Mesenchymal stem cell (in vitro differentiated cells and primary cell): ENCODE measurements at regions not wholly inside any gene's neighbourhood (a gene's known extent, or its start where the extent isn't known, plus 50 kb on each side); places are given as distances from the start of the nearest gene placed in this dataset.

Source experiments
- DNase-seq: peaks from one replicate; pipeline ENCODE4 v3.0.0-alpha.2; 2013
- H2AFZ ChIP-seq: one replicate; pipeline ENCODE4 v1.6.1; 2013; ENCODE audit warnings: low read depth, mild to moderate bottlenecking, control low read depth, inconsistent platforms, low read length, moderate library complexity
- H2AK5ac ChIP-seq: 2 replicates; pipeline ENCODE4 v1.6.1; 2013; ENCODE audit warnings: low read length, moderate library complexity, mild to moderate bottlenecking, inconsistent platforms; ENCODE audit not compliant: severe bottlenecking
- H2BK120ac ChIP-seq: one replicate; pipeline ENCODE4 v1.6.1; 2013; ENCODE audit warnings: low read depth, mild to moderate bottlenecking, inconsistent platforms, low read length, moderate library complexity
- H2BK12ac ChIP-seq, 2 experiments: one replicate each; pipeline ENCODE4 v1.6.1; 2013; ENCODE audit warnings: inconsistent platforms in 2 of 2, low read length in 2 of 2, mild to moderate bottlenecking in 2 of 2, moderate library complexity in 2 of 2, control low read depth in 1 of 2
- H2BK15ac ChIP-seq: one replicate; pipeline ENCODE4 v1.6.1; 2013; ENCODE audit warnings: mild to moderate bottlenecking, low read depth, inconsistent platforms; ENCODE audit not compliant: poor library complexity, severe bottlenecking
- H2BK5ac ChIP-seq: 2 replicates; pipeline ENCODE4 v1.6.1; 2013; ENCODE audit warnings: low read depth, mild to moderate bottlenecking, low read length, control low read depth, inconsistent platforms; ENCODE audit not compliant: poor library complexity, severe bottlenecking
- H3K14ac ChIP-seq, 2 experiments: one replicate each; pipeline ENCODE4 v1.6.1; 2013; ENCODE audit warnings: inconsistent platforms in 2 of 2, low read length in 2 of 2, control low read depth in 1 of 2, mild to moderate bottlenecking in 1 of 2, moderate library complexity in 1 of 2
- H3K18ac ChIP-seq, 2 experiments: one replicate each; pipeline ENCODE4 v1.6.1; 2013; ENCODE audit warnings: inconsistent platforms in 2 of 2, low read length in 2 of 2, control low read depth in 1 of 2, low read depth in 1 of 2, mild to moderate bottlenecking in 1 of 2
- H3K23ac ChIP-seq, 2 experiments: one replicate each; pipeline ENCODE4 v1.6.1; 2013; ENCODE audit warnings: inconsistent platforms in 2 of 2, low read length in 2 of 2, mild to moderate bottlenecking in 2 of 2, moderate library complexity in 2 of 2, control low read depth in 1 of 2
- H3K27ac ChIP-seq: 2 replicates; pipeline ENCODE4 v1.5.1; 2013; ENCODE audit warnings: mild to moderate bottlenecking, moderate library complexity, low read length, control low read depth, inconsistent platforms; ENCODE audit not compliant: poor library complexity, severe bottlenecking
- H3K27me3 ChIP-seq, 2 experiments: 2 replicates each; pipeline versions ENCODE4 v1.6.1 to v1.7.0; 2013; ENCODE audit warnings: low read length in 2 of 2, mild to moderate bottlenecking in 2 of 2, moderate library complexity in 2 of 2, control low read depth in 1 of 2, inconsistent platforms in 1 of 2; ENCODE audit not compliant: control insufficient read depth in 1 of 2, insufficient read depth in 1 of 2
- H3K36me3 ChIP-seq, 2 experiments: 2 replicates each; pipeline versions ENCODE4 v1.6.1 to v1.7.0; 2013; ENCODE audit warnings: low read length in 2 of 2, control low read depth in 1 of 2, inconsistent platforms in 1 of 2, low read depth in 1 of 2, mild to moderate bottlenecking in 1 of 2; ENCODE audit not compliant: insufficient read depth in 2 of 2, control insufficient read depth in 1 of 2
- H3K4ac ChIP-seq, 2 experiments: one replicate each; pipeline ENCODE4 v1.6.1; 2013; ENCODE audit warnings: inconsistent platforms in 2 of 2, low read length in 2 of 2, mild to moderate bottlenecking in 2 of 2, moderate library complexity in 2 of 2, control low read depth in 1 of 2, low read depth in 1 of 2
- H3K4me1 ChIP-seq: 2 replicates; pipeline ENCODE4 v1.6.1; 2013; ENCODE audit warnings: low read depth, low read length, control low read depth; ENCODE audit not compliant: control insufficient read depth, insufficient read depth
- H3K4me2 ChIP-seq: 2 replicates; pipeline ENCODE4 v1.6.1; 2013; ENCODE audit warnings: low read length, mild to moderate bottlenecking, inconsistent platforms; ENCODE audit not compliant: poor library complexity, severe bottlenecking
- H3K4me3 ChIP-seq, 2 experiments: 2 replicates each; pipeline versions ENCODE4 v1.5.1 to v1.7.0; 2013; ENCODE audit warnings: low read length in 2 of 2, mild to moderate bottlenecking in 2 of 2, control low read depth in 1 of 2, low read depth in 1 of 2; ENCODE audit not compliant: insufficient read depth in 1 of 2
- H3K79me1 ChIP-seq: replicated peaks from 2 replicates; pipeline ENCODE4 v1.6.1; 2013; ENCODE audit warnings: mild to moderate bottlenecking, control low read depth, low read length, inconsistent platforms; ENCODE audit not compliant: poor library complexity, severe bottlenecking
- H3K9ac ChIP-seq: 2 replicates; pipeline ENCODE4 v1.7.0; 2013; ENCODE audit warnings: mild to moderate bottlenecking, low read length, moderate library complexity
- H3K9me3 ChIP-seq: 2 replicates; pipeline ENCODE4 v1.7.0; 2013; ENCODE audit warnings: mild to moderate bottlenecking, low read length; ENCODE audit not compliant: control insufficient read depth
- H4K8ac ChIP-seq: one replicate; pipeline ENCODE4 v1.6.1; 2013; ENCODE audit warnings: inconsistent platforms, mild to moderate bottlenecking, low read length, moderate library complexity
- H4K91ac ChIP-seq: one replicate; pipeline ENCODE4 v1.6.1; 2013; ENCODE audit warnings: mild to moderate bottlenecking, low read length, inconsistent platforms
- WGBS: methylation state at CpG from one replicate; pipeline ENCODE4 v1.1.7; 2013; ENCODE audit warnings: mixed read lengths; 5-methylcytosine and 5-hydroxymethylcytosine counted together

DNA sequence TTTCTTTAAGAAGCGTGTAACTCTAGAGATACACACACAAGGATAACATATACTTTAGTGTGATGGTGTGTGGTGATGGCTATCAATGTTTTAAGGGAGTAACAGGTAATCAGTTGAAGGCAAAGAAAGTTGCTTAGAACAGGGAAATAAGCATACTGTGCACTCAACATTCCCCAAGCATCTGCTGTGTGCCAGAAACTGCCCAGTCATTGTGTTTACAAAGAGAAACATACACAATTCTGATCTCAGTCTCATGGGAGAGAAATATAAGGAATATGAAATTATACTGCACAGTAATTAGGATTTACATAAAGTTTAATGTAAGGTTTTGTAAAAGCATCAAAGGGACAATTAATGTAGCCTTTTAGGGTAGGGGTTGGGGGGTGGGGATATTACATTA, 224.1 kb upstream of the TYRP1 start:
- Histone ChIP-seq H3K9me3 (no peaks in the 10 kb centered on the region), H3K4me2 (no peak overlapping the region), H3K27ac (no peak overlapping the region), H2BK15ac (no peak overlapping the region), H3K27me3 (no peaks in the 10 kb centered on the region), H2BK12ac (no peak overlapping the region), H3K4ac (no peak overlapping the region), H3K79me1 (no peaks in the 10 kb centered on the region), H3K36me3 (no peaks in the 10 kb centered on the region), H2BK120ac (no peak overlapping the region), H3K18ac (no peak overlapping the region), H3K4me1 (no peaks in the 10 kb centered on the region), H4K91ac (no peak overlapping the region), H3K4me3 (no peak overlapping the region), H2AK5ac (no peak overlapping the region), H3K9ac (no peak overlapping the region), H4K8ac (no peak overlapping the region), H3K14ac (no peak overlapping the region), H2AFZ (no peak overlapping the region), H2BK5ac (no peak overlapping the region), H3K23ac (no peak overlapping the region)
- no CpG with 5 or more reads among the region's 1 CpG for WGBS
- DNase-seq: peak; percentile 31

GRCh38 chr9:12494411-12494810, 198.8 kb upstream of the TYRP1 start:
- Histone ChIP-seq H2BK12ac (no peak overlapping the region), H4K91ac (no peak overlapping the region), H3K18ac (no peak overlapping the region), H3K79me1 (no peaks in the 10 kb centered on the region), H3K9me3 (no peaks in the 10 kb centered on the region), H3K27me3 (no peaks in the 10 kb centered on the region), H3K36me3 (no peaks in the 10 kb centered on the region), H3K14ac (no peak overlapping the region), H3K4me2 (no peak overlapping the region), H3K27ac (no peak overlapping the region), H3K4me3 (no peak overlapping the region), H2BK15ac (no peak overlapping the region), H2BK5ac (no peak overlapping the region), H2AFZ (no peak overlapping the region), H3K4ac (no peak overlapping the region), H3K23ac (no peak overlapping the region), H3K4me1 (no peaks in the 10 kb centered on the region), H4K8ac (no peak overlapping the region), H2AK5ac (no peak overlapping the region), H2BK120ac (no peak overlapping the region), H3K9ac (no peak overlapping the region)
- 46% methylated on average over 1 of the region's 1 CpG for WGBS
- DNase-seq: no peak

GRCh38 chr9:12497790-12498189, 195.4 kb upstream of the TYRP1 start:
- Histone ChIP-seq H3K27me3 (no peaks in the 10 kb centered on the region), H3K79me1 (no peaks in the 10 kb centered on the region), H4K8ac (no peak overlapping the region), H2AFZ (no peak overlapping the region), H3K14ac (no peak overlapping the region), H3K36me3 (no peaks in the 10 kb centered on the region), H3K18ac (no peak overlapping the region), H3K4ac (no peak overlapping the region), H3K9me3 (no peaks in the 10 kb centered on the region), H3K4me1 (no peaks in the 10 kb centered on the region), H2BK15ac (no peak overlapping the region), H2BK12ac (no peak overlapping the region), H3K9ac (no peak overlapping the region), H3K27ac (no peak overlapping the region), H3K23ac (no peak overlapping the region), H4K91ac (no peak overlapping the region), H3K4me3 (no peak overlapping the region), H2BK120ac (no peak overlapping the region), H3K4me2 (no peak overlapping the region), H2AK5ac (no peak overlapping the region), H2BK5ac (no peak overlapping the region)
- DNase-seq: no peak

- no peak overlapping the region for H3K9ac ChIP-seq
- H2BK15ac ChIP-seq: no peak overlapping the region
- WGBS: 100% methylated on average over 2 of the region's 4 CpGs
- no peak overlapping the region for H4K8ac ChIP-seq
- H3K9me3 ChIP-seq: peaks cover 5% of the 10 kb centered on the region
- H3K4me3 ChIP-seq: no peak overlapping the region
- no peak for DNase-seq
- no peak overlapping the region for H2AFZ ChIP-seq
- no peak overlapping the region for H3K14ac ChIP-seq
- H3K27ac ChIP-seq: no peak overlapping the region
- no peak overlapping the region for H2BK120ac ChIP-seq
- H3K27me3 ChIP-seq: no peaks in the 10 kb centered on the region
- no peak overlapping the region for H3K4me2 ChIP-seq
- H2AK5ac ChIP-seq: no peak overlapping the region
- no peaks in the 10 kb centered on the region for H3K36me3 ChIP-seq
- H2BK12ac ChIP-seq: no peak overlapping the region
- H3K79me1 ChIP-seq: no peaks in the 10 kb centered on the region
- no peak overlapping the region for H3K18ac ChIP-seq
- no peaks in the 10 kb centered on the region for H3K4me1 ChIP-seq
- no peak overlapping the region for H4K91ac ChIP-seq
- H3K4ac ChIP-seq: no peak overlapping the region
- no peak overlapping the region for H2BK5ac ChIP-seq
- H3K23ac ChIP-seq: no peak overlapping the region
Observed at GRCh38 chr9:12502520-12502919, 190.7 kb upstream of the TYRP1 start.
